WERI-Rb-1 (cell line): ENCODE measurements at regions not wholly inside any gene's neighbourhood (a gene's known extent, or its start where the extent isn't known, plus 50 kb on each side); places are given as distances from the start of the nearest gene placed in this dataset.

Experiments
- DNase-seq: peaks from one replicate; pipeline ENCODE4 v3.0.0-alpha.2; 2020
- H3K27ac ChIP-seq: fragments of 250-450 bp; sonication (Bioruptor Pico); 2 replicates; pipeline ENCODE4 v1.5.1; 2020; ENCODE audit warnings: mild to moderate bottlenecking, moderate library complexity
- H3K27me3 ChIP-seq: fragments of 250-450 bp; sonication (Bioruptor Pico); 2 replicates; pipeline ENCODE4 v1.5.1; 2021; ENCODE audit warnings: mild to moderate bottlenecking, low read depth, moderate library complexity; ENCODE audit not compliant: insufficient read depth, severe bottlenecking
- H3K36me3 ChIP-seq: fragments of 250-450 bp; sonication (Bioruptor Pico); 2 replicates; pipeline ENCODE4 v1.5.1; 2020; ENCODE audit warnings: mild to moderate bottlenecking, moderate library complexity
- H3K4me3 ChIP-seq: 2 replicates; pipeline ENCODE4 v1.5.1; 2011; ENCODE audit warnings: low read depth, mild to moderate bottlenecking, control low read depth, low read length
- H3K9me3 ChIP-seq: fragments of 250-450 bp; sonication (Bioruptor Pico); 2 replicates; pipeline ENCODE4 v1.5.1; 2021; ENCODE audit warnings: mild to moderate bottlenecking, moderate library complexity; ENCODE audit not compliant: severe bottlenecking
- CTCF ChIP-seq: IDR thresholded peaks from 2 replicates; pipeline ENCODE4 v1.5.1; 2011; ENCODE audit warnings: low read depth, mild to moderate bottlenecking, control low read depth, inconsistent platforms, low read length

- no peak for TF ChIP-seq CTCF
- DNase-seq = no peak
These were observed 62.1 kb upstream of the RNU6-1 start for GRCh38 chr15:67901922-67902321.

GRCh38 chr15:67902579-67903009 lies 62.7 kb upstream of the RNU6-1 start:
- DNase-seq = peak; percentile 91

More at GRCh38 chr15:67901922-67902321, 62.1 kb upstream of the RNU6-1 start:
- Histone ChIP-seq H3K36me3 (no peaks in the 10 kb centered on the region), H3K4me3 (no peak overlapping the region), H3K9me3 (no peaks in the 10 kb centered on the region), H3K27ac (peak overlapping the region; percentile 45), H3K27me3 (no peaks in the 10 kb centered on the region)

GRCh38 chr15:67903708-67904107 lies 63.9 kb upstream of the RNU6-1 start:
- H3K27me3 ChIP-seq = no peaks in the 10 kb centered on the region
- no peak overlapping the region for H3K4me3 ChIP-seq
- TF ChIP-seq CTCF = no peak
- no peak overlapping the region for H3K27ac ChIP-seq
- no peaks in the 10 kb centered on the region for H3K9me3 ChIP-seq
- DNase-seq = no peak
- no peaks in the 10 kb centered on the region for H3K36me3 ChIP-seq

More at GRCh38 chr15:67902579-67903009, 62.7 kb upstream of the RNU6-1 start:
- Histone ChIP-seq H3K9me3 (no peaks in the 10 kb centered on the region), H3K4me3 (no peak overlapping the region), H3K27ac (peak overlapping the region; percentile 45; the same call in 1 of the 2 replicates), H3K36me3 (no peaks in the 10 kb centered on the region), H3K27me3 (no peaks in the 10 kb centered on the region)
- no peak for TF ChIP-seq CTCF

- Histone ChIP-seq H3K27ac (no peak overlapping the region), H3K36me3 (no peaks in the 10 kb centered on the region), H3K27me3 (no peaks in the 10 kb centered on the region), H3K9me3 (peaks cover 12% of the 10 kb centered on the region), H3K4me3 (no peak overlapping the region)
- TF ChIP-seq CTCF = no peak
- no peak for DNase-seq
These were observed 65.8 kb upstream of the RNU6-1 start for GRCh38 chr15:67905628-67906027.

GRCh38 chr15:67906382-67906781 lies 66.5 kb upstream of the RNU6-1 start:
- peak; percentile 42; the same call in 1 of the 2 replicates for TF ChIP-seq CTCF
- H3K27ac ChIP-seq = no peak overlapping the region

GRCh38 chr15:67907184-67907723 lies 67.4 kb upstream of the RNU6-1 start:
- H3K36me3 ChIP-seq = no peaks in the 10 kb centered on the region
- H3K27ac ChIP-seq = no peak overlapping the region
- H3K4me3 ChIP-seq = no peak overlapping the region
- no peaks in the 10 kb centered on the region for H3K27me3 ChIP-seq
- H3K9me3 ChIP-seq = peaks cover 12% of the 10 kb centered on the region
- no peak for TF ChIP-seq CTCF
- DNase-seq = no peak

More at GRCh38 chr15:67906382-67906781, 66.5 kb upstream of the RNU6-1 start:
- DNase-seq = peak; percentile 30
- Histone ChIP-seq H3K36me3 (no peaks in the 10 kb centered on the region), H3K9me3 (peaks cover 12% of the 10 kb centered on the region), H3K27me3 (no peaks in the 10 kb centered on the region), H3K4me3 (no peak overlapping the region)
